GM04503 (cell line): ENCODE measurements at regions not wholly inside any gene's neighbourhood (a gene's known extent, or its start where the extent isn't known, plus 50 kb on each side); places are given as distances from the start of the nearest gene placed in this dataset.

Experiments
- DNase-seq: peaks from one replicate; pipeline ENCODE4 v3.0.0-alpha.2; 2012; ENCODE audit warnings: low read depth

GRCh38 chr1:239678181-239678580 is 291.8 kb downstream of the CHRM3 start:
- DNase-seq: no peak

DNA sequence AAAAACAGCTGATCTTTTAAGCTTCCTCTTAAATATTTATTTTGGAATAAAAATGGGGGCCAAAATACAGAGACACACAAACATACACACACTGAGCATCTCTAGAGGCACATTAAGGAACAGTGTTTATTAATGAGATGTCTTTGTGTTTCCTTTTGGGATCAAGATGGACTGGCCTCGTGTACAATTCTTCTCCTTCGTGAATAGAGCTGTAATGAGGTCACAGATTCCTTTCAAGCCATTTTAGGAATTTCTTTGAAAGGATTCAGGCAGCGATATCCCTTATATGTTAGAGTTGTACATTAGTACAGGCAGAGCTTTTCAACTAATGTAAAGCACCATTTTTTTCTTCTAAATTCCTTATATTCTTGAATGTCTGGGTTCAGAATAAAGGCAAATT is 295.7 kb downstream of the CHRM3 start:
- DNase-seq: no peak

DNA sequence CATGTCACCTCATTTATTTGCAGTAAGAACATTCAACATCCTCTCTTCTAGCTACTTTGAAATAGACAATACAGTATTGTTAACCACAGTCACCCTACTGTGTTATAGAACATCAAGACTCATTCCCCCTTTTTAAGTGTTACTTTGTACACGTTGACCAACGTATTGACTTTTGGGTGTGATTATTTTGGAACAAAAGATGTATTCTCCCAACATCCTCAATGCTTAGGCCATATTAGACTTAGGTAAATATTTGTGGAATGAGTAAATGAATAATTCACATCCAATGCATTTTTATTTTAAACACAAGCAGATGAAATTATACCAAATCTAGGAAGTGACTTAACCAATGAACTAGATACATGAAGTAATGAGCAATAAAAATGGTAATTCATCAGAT is 296.6 kb downstream of the CHRM3 start:
- DNase-seq: no peak

GRCh38 chr1:239686386-239686785 is 300.0 kb downstream of the CHRM3 start:
- no peak for DNase-seq

- no peak for DNase-seq
These were observed 309.9 kb downstream of the CHRM3 start for GRCh38 chr1:239696317-239696716.

- no peak for DNase-seq
These were observed 314.3 kb downstream of the CHRM3 start for GRCh38 chr1:239700667-239701066.

DNA sequence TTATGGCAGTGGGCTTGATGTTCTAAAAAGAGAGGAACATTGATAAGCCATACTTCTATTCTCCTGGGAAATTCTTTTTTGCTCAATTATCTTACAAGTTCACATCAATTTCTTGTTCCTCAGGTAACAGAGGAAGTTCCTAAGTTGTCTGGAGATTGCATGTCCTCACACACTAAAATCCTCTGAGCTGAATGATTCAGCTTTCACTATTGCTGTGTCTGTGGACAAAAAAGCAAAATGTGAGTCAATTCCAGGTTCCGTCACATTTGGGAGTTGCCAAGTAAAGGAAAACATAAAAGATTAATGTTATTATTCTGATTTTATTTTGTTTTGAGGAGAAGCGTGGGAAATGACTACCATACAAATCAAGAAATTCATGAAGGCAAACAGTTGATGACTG is 316.7 kb downstream of the CHRM3 start:
- DNase-seq: no peak

DNA sequence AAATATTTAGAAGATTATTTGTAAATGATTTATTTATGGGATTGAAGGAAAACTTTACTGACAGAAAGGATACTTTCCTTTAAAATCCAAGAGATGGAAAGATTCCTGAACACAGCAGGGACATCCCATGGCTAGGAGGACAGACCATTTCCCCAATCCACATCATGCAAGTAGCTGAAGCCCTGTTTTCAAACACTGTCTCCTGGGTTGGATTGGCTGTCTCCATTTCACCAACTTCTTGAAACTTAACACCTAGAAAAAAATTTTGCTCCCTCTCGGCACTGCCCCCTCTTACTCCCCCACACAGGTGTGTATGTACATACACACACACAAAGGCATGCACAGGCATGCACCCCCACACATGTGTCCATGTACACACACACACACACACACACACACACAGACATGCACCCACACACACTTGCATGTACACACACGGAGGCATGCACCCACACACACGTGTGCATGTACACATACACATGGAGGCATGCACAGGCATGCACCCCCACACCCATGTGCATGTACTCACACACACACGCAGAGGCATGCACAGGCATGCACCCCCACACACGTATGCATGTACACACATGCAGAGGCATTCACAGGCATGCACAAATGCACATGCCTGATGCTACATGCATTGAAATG is 320.0 kb downstream of the CHRM3 start:
- no peak for DNase-seq

GRCh38 chr1:239707615-239708014 is 321.2 kb downstream of the CHRM3 start:
- no peak for DNase-seq

GRCh38 chr1:239708622-239709021 is 322.3 kb downstream of the CHRM3 start:
- no peak for DNase-seq

- no peak for DNase-seq
These were observed 325.4 kb downstream of the CHRM3 start for GRCh38 chr1:239711768-239712167.

GRCh38 chr1:239717097-239717917 is 330.9 kb downstream of the CHRM3 start:
- DNase-seq: no peak

- DNase-seq: no peak
These were observed 331.5 kb downstream of the CHRM3 start for GRCh38 chr1:239717918-239718184.

- no peak for DNase-seq
These were observed 332.2 kb downstream of the CHRM3 start for GRCh38 chr1:239718571-239718970.

- no peak for DNase-seq
These were observed 332.7 kb downstream of the CHRM3 start for GRCh38 chr1:239718997-239719628.

- DNase-seq: no peak
These were observed 333.4 kb downstream of the CHRM3 start for GRCh38 chr1:239719642-239720258.

GRCh38 chr1:239722035-239722434 is 335.7 kb downstream of the CHRM3 start:
- no peak for DNase-seq

DNA sequence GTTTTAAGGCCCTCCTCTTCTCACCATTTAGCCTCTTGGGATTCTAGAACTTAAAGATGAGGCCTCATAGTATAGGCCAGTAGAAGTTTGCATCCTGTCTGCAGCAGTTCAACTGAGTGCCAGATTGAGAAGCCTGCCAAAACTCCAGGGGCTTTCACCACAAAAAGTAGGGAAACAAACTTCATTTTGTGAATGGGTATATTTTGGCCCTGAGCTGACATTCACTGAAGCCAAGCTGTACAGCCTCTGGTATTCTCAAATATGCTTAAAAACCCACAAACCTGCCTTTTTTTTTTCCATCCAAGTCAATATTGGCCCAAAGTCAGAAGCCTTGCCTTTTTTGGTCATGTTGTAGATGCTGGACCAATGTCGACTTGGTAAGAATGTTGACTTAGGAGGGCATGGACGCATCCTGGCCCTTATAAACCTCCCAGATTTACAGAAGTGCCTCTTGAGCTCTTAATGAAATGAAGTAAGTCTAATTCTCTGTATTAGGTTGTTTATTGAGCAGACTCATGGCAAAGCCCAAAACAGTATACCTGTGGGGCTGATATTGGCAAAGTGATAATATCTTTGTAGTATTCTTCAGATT is 337.5 kb downstream of the CHRM3 start:
- no peak for DNase-seq

DNA sequence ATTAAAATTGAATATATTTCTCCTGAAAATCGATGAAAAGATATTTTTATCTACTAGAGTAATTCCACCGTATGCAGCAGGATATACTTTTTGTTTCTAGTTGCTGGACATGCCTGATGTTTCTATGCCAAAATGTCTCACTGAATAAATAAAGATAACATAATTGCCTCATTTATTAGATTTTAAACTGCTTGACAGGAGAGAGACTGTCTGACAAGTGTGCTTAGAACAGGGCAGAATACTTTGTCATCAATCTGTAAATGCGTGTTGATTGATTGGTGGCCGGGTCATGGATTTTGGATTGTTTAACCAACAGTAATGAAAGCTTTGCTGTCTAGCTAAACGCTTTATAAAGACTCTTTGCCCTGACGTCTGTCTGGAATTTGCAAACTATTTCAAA is 339.0 kb downstream of the CHRM3 start:
- DNase-seq: no peak

GRCh38 chr1:239725933-239726332 is 339.6 kb downstream of the CHRM3 start:
- no peak for DNase-seq

GRCh38 chr1:239730378-239730777 is 344.0 kb downstream of the CHRM3 start:
- DNase-seq: no peak

- no peak for DNase-seq
These were observed 344.8 kb downstream of the CHRM3 start for GRCh38 chr1:239731082-239731748.
